HL-60/S4 treated with phorbol 12-myristate 13-acetate at 8.2 ng/mL for 4 days and 3 days (cell line): ENCODE measurements at regions not wholly inside any gene's neighbourhood (a gene's known extent, or its start where the extent isn't known, plus 50 kb on each side); places are given as distances from the start of the nearest gene placed in this dataset.

ENCODE experiments used
- in situ Hi-C: fragments of 300-500 bp; cut with MboI; formaldehyde crosslinking; loops from 2 replicates; pipeline ENCODE4 v1.15.0; 2022; ENCODE audit warnings: low sequenced_read_pairs

DNA sequence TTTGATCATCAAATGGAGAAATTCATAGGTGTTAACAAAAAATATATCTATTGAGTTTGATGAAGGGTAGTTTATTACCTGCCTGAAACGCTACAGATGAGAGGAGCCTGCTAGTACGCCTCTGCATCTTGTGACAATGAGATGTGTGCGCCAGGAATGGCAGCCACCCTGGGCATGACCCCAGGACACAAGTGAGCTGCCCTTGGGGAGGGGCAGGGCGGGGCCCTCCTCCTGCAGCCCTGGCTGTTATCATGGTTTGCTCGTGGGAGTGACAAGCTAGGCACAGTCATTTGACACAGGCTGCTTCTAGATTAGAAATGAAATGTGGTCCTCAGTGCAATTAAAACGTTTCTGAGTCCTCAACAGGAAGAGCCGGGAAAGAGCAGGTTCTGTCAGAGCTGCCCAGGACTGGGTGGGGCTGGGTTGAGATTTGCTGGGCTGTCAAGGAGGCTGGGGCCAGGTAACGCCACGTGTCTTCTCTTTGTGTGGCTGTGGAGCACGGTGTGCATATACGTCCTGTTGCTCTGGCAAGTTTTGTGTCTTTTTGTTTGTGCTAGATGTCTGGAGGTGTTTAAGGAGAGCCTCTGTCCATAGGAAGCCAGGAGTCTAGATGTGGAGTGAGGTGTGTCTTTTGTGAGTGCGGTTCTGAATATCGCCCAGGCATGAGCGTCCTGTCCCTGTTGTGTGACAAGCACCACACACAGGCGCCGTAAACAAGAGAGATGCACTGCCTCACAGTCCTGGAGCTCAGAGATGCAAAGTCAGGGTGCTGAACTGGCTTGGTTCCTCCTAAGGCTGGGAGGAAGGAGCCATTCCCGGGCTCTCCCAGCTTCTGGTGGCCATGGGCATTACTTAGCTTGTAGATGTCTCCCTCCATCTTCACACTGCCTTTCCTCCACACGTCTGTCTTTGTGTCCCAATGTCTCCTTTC lies 129.0 kb upstream of the IRX4 start:
- in situ Hi-C loops: loop anchor here (25.0 kb wide), 1 partner anchor 249 kb away; no protein-coding TSS in a partner anchor

DNA sequence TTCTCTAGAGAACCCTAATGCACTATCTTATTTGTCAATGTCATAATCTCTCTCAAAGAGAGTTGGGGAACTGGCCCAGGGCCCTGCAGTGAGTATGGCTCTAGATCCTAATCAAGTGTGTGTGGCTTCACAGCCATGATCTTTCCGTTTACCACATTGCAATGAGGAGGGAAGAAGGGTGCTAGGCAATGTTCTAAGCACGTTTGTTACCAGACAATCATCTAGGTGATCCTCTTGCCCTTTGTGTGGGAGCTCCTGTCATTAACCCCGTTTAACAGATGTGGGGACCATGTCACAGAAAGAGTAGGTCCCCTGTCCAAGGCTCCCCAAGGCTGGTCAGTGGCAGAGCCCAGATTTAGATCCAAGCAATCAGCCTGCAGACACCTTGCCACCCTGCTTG lies 128.2 kb upstream of the IRX4 start:
- in situ Hi-C loops: loop anchor here (25.0 kb wide), 1 partner anchor 249 kb away; no protein-coding TSS in a partner anchor

DNA sequence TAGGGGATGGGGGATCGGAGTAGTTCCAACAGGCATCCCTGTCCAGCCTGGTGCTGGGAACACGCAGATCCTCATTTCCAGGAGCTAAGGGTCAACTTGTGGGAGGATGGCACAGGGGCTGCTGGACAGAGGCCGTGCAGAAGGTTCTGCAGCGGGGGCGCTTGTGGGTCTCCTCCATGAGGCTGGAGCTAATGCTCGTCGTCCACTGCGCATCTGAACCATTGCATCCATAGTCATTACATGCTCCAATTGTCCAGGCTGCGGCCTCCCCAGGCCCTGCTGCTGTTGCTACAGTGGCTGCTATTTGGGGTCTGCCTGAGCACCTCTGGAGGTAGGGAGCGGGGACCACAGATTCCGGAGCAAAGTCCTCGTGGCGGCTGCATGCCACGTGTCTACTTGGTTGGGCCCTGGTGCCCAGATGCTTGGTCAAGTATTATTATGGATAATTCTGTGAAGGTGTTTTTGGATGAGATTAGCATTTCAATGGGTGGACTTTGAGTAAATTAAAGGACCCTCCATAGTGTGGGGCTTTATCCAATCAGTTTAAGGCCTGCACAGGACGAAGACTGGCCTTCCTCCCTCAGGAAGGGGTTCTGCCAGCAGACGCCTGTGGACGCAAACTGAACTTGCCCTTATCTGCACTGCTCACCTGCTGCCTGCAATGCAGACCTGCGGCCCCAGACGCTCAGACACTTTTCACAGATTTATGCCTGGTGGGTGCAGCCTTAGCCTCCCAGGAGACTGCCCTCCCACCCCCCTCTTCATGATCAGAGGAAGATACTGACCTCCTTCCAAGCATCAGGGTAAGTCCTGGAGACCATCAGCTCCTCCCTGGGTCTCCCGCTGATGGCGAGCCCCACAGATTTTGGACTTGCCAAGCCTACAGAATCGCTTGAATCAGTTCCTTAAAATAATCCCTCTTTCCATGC lies 127.5 kb upstream of the IRX4 start:
- in situ Hi-C loops: loop anchor here (25.0 kb wide), 1 partner anchor 248 kb away; no protein-coding TSS in a partner anchor

DNA sequence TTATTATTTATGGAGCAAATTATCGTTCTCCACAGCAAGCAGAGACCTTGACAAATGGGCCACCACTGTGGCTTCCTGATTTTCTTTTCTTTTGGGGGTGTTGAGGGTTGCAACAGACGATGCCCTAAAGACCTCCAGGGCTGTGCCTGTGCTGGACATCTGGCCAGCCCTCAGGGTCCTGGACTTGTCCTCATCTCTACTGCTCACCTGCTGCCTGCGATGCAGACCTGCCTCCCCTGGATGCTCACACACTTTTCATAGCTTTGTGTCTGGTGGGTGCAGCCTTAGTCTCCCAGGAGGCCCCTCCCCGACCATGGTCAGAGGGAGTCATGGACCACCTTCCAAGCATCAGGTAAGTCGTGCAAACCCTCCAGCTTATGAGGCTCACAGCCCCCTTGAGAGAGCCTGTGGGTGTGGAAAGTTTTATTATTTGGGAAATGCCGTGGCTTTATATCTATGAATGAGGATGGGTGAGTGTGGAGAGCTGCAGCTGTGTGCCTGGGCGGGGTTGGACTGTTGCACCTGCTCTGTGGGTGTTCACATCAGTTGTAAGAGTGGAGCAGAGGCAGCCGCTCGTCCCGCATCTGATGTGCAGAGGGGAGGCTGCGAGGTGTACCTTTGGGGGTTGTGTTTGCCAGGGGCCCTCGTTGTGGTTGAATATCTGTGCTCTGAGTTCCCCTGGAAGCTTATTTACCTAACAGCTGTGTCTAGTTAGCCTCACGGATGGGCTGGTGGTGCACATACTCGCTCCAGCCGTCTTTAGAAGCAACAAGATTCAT lies 126.3 kb upstream of the IRX4 start:
- in situ Hi-C loops: loop anchor here (25.0 kb wide), 1 partner anchor 247 kb away; no protein-coding TSS in a partner anchor

DNA sequence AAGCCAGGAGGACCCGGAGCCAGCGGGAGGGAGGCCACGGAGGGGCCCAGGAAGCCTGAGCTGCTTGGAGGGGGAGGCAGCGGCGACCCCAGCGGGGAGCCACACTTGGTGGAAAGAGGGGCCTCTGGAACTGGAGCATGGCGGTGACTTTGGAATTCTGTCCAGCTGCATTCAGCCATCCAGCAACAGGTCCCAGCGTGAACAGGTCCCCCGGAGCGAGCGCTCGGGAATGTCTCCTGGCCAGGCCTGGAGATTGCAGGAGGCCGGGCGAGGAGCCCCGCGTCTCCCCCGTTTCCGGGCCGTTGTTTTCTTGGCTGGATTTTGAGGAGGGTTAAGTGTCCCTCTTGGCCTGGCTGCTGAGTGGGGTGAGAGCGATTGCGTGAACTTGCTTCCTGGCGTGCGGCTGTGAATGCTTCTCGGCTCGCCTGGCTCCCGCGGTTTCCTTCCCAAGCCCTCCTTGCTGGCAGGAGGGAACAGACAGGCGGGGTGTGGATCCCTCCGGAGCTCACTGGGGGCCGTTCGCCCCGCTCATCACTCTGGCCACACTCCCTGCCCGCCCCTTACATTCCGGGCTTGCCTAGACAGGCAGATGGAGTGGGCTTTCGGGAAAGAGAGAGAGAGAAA lies 125.3 kb upstream of the IRX4 start:
- in situ Hi-C loops: loop anchor here (25.0 kb wide), 1 partner anchor 246 kb away; no protein-coding TSS in a partner anchor

DNA sequence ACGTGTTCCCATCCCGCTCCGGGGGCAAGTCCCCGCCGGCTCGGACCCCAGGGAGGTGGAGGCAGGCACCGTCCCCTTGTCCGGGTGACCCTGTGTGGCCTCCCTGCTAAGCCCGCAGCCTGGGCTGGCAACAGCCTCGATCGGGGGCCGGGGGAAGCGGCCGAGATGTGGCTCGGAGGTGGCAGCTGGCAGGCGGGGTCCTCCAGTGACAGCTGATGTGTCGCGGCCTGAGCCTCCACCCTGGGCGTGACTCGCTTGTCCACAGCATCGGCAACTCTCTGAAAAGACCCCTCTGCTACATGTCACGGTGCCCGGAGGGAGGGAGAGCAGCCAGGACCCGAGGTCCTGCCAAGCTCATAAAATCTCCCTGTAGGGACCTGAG lies 124.8 kb upstream of the IRX4 start:
- in situ Hi-C loops: loop anchor here (25.0 kb wide), 1 partner anchor 245 kb away; no protein-coding TSS in a partner anchor

DNA sequence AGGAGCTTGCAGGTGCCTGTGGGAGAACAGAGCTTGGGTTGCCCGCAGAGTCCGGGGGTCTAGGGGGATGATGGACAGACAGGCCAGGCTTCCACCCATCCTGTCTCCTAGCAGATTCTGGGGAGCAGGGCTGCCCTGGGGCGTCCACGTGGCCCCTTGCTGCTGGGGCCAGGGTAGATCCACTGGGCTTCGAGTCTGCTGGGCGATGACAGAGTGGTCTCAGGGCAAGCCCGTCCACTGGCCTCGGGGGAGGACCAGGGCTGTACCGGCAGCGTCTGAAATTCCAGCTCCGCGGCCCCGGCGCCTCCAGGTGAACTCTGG lies 124.2 kb upstream of the IRX4 start:
- in situ Hi-C loops: loop anchor here (25.0 kb wide), 1 partner anchor 245 kb away; no protein-coding TSS in a partner anchor

DNA sequence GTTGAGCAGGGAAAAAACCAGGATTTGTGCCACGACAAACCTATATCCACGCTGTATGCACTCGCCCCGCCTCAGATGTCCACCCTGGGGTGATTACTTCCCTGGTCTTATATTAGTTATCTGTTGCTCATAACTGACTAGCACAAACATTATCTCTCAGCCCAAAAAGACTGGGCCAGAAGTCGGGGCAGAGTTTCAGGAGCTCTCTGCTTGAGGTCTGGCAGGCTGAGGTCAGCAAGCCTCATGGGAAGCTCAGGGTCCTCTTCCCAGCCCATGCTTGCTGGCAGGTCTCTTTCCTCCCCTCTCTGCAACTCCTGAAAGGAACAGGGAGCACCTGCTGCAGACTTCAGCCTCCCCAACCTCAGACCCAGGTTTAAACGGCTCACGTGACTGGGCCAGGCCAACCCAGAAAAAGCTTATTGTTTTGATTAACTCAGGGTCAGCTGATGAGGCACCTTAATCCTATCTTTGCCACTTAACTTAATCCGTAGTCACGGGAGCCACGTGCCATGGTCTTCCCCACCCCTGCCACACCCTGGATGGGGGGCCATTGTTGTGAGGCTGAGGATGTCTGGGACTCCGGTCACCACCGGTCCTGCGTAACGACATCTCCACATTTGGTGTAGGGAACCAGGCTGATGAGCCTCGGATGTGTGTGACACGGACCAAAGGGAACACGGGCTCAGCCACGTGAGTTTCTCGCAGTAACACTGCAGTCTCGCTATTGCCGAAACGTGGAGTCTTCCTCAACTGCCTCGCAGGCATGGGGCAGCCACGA lies 123.7 kb upstream of the IRX4 start:
- in situ Hi-C loops: loop anchor here (25.0 kb wide), 1 partner anchor 244 kb away; no protein-coding TSS in a partner anchor

DNA sequence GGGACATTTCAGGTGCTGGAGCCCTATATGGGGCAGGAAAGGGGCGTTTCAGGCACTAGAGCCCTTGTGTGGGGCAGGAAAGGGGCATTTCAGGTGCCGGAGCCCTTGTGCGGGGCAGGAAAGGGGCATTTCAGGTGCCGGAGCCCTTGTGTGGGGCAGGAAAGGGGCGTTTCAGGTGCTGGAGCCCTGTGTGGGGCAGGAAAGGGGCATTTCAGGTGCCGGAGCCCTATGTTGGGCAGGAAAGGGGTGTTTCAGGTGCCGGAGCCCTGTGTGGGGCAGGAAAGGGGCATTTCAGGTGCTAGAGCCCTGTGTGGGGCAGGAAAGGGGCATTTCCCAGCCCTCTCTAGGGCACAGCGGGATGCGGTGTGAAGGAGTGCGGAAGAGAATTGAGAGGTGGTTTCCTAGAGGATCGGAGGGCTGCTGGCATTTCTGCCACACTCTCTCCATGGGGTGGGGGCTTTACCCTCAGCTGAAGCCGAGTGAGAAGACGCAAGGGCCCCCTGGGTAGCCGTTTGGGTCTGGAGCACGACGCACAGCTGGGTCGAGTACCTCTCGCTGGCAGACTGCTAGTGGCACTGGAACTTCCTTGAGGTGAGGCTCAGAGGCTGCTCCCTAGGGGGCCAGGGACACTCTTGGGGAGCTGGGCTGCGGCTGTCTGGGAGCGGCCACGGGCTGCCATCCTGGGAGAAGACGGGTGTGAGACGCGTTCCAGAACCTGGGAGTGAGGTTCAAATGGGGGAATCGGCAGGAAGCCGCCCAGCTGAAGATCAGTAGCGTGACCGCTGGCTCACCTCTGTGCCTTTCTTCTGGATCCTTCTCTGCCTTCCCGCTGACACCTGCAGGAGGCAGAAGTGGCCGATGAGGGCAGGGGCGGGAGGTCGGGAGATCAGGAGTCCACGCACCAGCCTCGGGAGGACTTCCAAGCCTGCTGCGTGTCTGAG lies 122.6 kb upstream of the IRX4 start:
- in situ Hi-C loops: loop anchor here (25.0 kb wide), 1 partner anchor 243 kb away; no protein-coding TSS in a partner anchor

DNA sequence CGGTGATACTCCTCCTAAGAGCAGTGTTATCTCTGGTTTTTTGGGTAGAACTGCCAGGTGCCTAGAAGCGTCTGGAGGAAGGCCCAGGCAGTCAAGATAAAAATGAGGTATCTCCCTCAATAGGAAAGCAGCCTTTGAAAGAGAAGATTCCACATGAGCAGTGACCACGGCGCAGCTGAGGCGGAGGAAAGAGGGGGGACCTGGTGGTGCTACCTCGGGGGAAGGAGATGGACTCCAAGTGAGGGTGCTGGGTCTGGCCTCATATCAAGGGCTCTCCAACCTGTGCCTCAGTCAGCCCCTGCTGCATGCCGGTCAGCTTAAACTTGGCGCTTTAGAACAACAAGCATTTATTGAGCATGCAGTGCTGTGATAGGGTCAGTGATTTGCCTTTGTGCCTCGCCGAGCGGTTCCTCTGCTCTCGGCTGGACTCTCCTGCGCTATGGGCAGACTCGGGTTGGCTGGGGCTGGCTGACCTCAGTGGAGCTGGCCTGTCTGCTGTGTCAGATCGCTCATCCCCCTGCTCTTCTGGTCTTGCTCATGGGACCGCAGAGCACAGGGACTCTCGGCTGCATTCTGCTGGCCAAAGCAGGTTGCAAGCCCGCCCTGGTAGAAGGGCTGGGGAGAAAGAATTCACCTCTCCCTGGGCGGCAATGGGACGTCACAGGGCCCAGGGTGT lies 121.1 kb upstream of the IRX4 start:
- in situ Hi-C loops: loop anchor here (25.0 kb wide), 1 partner anchor 242 kb away; no protein-coding TSS in a partner anchor

DNA sequence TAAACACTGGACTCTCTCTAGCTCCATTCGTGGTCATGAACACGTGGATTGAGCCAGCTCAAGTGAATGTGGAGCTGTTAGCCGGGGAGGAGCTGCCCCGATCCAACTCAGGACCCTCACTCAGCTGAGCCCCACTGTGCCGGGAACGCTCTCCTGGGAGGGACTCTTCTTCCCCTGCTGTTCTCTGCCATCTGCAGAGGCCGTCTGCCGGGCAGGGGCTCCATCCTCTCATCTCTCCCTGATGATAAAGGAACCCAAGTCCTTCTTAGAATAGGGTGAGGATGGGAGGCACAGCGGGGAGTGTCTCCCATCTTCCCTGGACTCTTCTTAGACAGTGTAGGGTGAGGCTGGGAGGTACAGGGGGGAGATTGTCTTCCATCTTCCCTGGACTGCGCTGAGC lies 120.5 kb upstream of the IRX4 start:
- in situ Hi-C loops: loop anchor here (25.0 kb wide), 1 partner anchor 241 kb away; no protein-coding TSS in a partner anchor

DNA sequence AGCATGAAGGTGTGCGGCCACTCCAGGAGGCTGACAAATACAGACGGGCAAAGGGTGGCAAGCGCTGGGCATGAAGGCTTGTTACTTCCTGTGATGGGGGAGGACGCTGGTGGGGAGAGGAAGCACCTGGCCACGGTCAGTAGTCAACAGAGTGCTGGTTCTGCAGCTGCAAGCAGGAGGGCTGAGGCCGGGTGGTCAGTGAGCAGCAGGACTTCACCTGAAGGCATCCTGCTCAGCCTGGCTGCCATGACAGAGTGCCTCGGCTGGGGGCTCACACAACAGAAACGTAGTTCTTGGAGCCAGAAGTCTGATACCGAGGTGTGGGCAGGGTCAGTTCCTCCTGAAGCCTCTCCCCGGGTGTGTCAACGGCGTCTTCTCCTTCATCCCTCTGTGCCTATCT lies 118.6 kb upstream of the IRX4 start:
- in situ Hi-C loops: loop anchor here (25.0 kb wide), 1 partner anchor 239 kb away; no protein-coding TSS in a partner anchor

DNA sequence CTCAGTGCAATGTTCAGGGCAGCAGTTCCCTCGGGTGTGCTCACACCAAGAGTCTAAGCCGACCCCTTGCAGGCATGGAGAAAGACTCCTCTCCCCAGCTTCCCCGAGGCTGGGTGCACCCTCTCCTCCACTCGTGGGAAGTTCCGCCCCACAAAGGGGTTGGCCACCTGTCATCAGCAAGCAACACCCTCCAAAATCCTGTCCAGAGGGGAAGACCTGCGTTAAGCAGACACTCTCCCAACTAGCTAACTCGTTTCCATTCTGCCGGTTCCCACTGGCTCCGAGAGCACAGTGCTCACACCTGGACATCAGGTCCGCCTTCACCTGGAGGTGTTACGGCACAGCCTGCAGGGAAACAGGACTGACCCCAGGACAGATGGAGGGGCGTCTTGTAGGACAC lies 117.9 kb upstream of the IRX4 start:
- in situ Hi-C loops: loop anchor here (25.0 kb wide), 1 partner anchor 238 kb away; no protein-coding TSS in a partner anchor

DNA sequence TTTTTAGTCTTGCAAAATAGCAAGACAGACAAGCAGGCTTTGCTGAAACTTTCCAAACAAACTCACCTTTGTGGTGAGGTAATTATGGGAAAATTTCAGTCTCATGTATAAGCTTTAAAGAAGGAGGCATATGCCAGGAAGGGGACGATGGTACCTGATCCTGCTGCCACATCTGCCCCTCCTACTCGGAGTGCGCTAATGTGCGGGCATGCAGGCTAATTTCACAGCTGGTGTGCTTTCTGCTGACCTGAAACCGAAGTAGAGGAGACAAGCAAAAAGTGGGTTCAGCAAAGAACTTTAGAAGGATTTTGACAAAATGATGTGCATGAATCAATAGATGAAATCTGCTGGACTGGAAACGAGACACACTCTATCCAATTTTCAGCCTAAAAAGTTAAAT lies 117.1 kb upstream of the IRX4 start:
- in situ Hi-C loops: loop anchor here (25.0 kb wide), 1 partner anchor 237 kb away; no protein-coding TSS in a partner anchor

DNA sequence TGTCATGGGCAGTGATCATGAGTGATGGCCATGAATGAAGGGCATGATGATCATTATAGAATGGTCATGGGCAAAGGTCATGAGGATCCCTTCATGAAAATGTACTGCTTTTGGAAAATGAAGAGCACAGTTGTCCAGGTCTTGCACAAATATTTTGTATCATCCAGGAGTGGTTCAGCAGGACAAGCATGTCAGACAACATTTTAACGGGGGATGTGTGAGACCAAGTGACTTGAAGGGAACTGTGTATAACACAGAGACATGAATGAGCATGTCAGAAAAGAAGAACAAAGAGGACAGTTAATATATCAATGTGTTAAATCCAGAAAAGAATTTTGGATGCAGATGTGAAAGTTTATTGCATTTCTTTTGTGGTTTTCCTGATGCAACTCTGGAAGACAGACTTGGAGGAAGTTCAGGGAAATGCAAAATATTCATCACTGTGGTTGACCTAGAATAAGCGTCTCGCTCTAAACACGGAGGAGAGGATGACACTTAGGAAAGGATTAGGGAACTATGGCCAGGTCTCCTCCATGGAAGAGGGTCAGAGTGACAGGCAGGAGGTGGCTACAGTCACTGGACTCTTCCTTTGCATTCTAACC lies 116.1 kb upstream of the IRX4 start:
- in situ Hi-C loops: no loop called here

DNA sequence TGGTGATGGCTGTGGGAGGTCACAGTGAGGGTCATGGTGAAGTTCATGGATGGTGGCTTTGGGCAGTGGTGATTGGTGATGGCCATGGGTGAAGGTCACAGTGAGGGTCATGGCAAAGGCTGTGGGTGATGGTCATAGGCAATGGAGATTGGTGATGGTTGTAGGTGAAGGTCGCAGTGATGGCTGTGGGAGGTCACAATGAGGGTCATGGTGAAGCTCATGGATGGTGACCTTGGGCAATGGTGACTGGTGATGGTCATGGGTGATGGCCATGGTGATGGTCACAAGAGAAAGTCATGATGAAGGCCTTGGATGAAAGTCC lies 115.6 kb upstream of the IRX4 start:
- in situ Hi-C loops: no loop called here
